Cardiac muscle cell (in vitro differentiated cells and primary cell): ENCODE measurements at regions not wholly inside any gene's neighbourhood (a gene's known extent, or its start where the extent isn't known, plus 50 kb on each side); places are given as distances from the start of the nearest gene placed in this dataset.
A peak's percentile ranks its signal among the peaks of the same experiment; 100 is the strongest.

Experiments
- DNase-seq, 2 donors: peaks; one replicate each; pipeline versions ENCODE4 v3.0.0 to v3.0.0-alpha.2; 2010 to 2017; ENCODE audit warnings: low read depth in 1 of 2, low spot score in 1 of 2
- H3K27ac ChIP-seq: fragments of 200-600 bp; sonication (generic); 2 replicates; pipeline ENCODE4 v1.5.1; 2016
- H3K27me3 ChIP-seq: fragments of 200-600 bp; sonication (generic); 2 replicates; pipeline ENCODE4 v1.6.0; 2016; ENCODE audit warnings: control low read depth
- H3K36me3 ChIP-seq: fragments of 200-600 bp; sonication (generic); 2 replicates; pipeline ENCODE4 v1.5.1; 2016; ENCODE audit warnings: control low read depth
- H3K4me1 ChIP-seq: fragments of 200-600 bp; sonication (generic); 2 replicates; pipeline ENCODE4 v1.8.1; 2017; ENCODE audit warnings: low read depth, mild to moderate bottlenecking, mixed run types
- H3K4me3 ChIP-seq: fragments of 200-600 bp; sonication (generic); 2 replicates; pipeline ENCODE4 v1.5.1; 2016; ENCODE audit warnings: mild to moderate bottlenecking
- H3K9me3 ChIP-seq: fragments of 200-600 bp; sonication (generic); 2 replicates; pipeline ENCODE4 v1.5.1; 2017; ENCODE audit warnings: low read depth, mild to moderate bottlenecking, control low read depth
- TF ChIP-seq, protein P1 (sequence below): IDR thresholded peaks from 2 replicates; pipeline ENCODE4 v1.5.1; 2012; ENCODE audit warnings: low read depth, mild to moderate bottlenecking, low read length

GRCh38 chr6:118714756-118715155, 63.4 kb upstream of the CEP85L start:
- TF ChIP-seq, protein P1, sequence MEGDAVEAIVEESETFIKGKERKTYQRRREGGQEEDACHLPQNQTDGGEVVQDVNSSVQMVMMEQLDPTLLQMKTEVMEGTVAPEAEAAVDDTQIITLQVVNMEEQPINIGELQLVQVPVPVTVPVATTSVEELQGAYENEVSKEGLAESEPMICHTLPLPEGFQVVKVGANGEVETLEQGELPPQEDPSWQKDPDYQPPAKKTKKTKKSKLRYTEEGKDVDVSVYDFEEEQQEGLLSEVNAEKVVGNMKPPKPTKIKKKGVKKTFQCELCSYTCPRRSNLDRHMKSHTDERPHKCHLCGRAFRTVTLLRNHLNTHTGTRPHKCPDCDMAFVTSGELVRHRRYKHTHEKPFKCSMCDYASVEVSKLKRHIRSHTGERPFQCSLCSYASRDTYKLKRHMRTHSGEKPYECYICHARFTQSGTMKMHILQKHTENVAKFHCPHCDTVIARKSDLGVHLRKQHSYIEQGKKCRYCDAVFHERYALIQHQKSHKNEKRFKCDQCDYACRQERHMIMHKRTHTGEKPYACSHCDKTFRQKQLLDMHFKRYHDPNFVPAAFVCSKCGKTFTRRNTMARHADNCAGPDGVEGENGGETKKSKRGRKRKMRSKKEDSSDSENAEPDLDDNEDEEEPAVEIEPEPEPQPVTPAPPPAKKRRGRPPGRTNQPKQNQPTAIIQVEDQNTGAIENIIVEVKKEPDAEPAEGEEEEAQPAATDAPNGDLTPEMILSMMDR: no peak
- Histone ChIP-seq H3K9me3 (no peaks in the 10 kb centered on the region), H3K36me3 (no peaks in the 10 kb centered on the region), H3K4me1 (peaks cover 11% of the 10 kb centered on the region), H3K27me3 (no peaks in the 10 kb centered on the region), H3K4me3 (no peak overlapping the region), H3K27ac (no peak overlapping the region)
- no peak for DNase-seq

DNA sequence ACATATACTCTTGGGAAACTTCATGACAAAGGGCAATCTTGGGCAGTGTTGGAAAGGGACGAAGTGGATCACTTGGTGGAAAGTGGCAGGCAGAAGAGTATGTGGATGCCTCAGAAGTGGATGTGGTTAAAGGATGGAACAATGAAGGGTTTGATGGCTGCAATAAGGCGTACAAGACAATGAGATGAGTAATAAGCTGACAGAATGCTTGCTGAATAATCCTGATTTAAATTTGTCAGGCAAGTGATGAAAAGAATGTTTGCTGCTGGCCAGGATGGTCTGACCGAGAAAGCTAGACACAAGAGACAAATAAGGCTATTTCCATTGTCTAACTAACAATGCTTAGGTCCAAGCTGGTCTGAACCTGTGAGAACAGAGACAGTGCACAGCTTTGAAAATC, 61.6 kb upstream of the CEP85L start:
- DNase-seq: peak in 1 of 2 donors; percentile 53
- TF ChIP-seq, protein P1: no peak
- no peaks in the 10 kb centered on the region for H3K36me3 ChIP-seq
- H3K27ac ChIP-seq: no peak overlapping the region
- no peaks in the 10 kb centered on the region for H3K9me3 ChIP-seq
- H3K4me1 ChIP-seq: peaks cover 16% of the 10 kb centered on the region
- no peak overlapping the region for H3K4me3 ChIP-seq
- no peaks in the 10 kb centered on the region for H3K27me3 ChIP-seq

DNA sequence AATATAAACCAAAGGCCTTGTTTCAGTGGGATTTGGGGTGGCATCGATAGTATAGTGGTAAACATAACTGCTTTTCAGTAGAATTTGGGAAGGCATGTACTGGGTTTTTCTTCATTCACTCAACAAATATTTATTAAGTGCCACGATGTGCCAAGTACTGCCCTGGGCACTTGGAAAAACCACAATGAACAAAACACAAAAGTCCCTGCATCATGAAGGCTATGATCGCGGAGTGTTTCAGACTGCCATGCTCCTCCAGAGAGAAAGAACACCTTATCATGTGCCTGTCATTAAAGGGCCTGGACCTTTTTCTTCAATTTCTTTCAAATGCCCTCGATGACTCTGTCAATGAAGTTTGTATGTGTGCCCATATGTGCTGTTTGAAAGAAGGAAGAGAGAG, 59.2 kb upstream of the CEP85L start:
- H3K36me3 ChIP-seq: no peaks in the 10 kb centered on the region
- H3K27me3 ChIP-seq: no peaks in the 10 kb centered on the region
- no peak overlapping the region for H3K4me3 ChIP-seq
- TF ChIP-seq, protein P1: no peak
- no peak for DNase-seq
- H3K4me1 ChIP-seq: peaks cover 23% of the 10 kb centered on the region
- H3K27ac ChIP-seq: no peak overlapping the region
- H3K9me3 ChIP-seq: no peaks in the 10 kb centered on the region

DNA sequence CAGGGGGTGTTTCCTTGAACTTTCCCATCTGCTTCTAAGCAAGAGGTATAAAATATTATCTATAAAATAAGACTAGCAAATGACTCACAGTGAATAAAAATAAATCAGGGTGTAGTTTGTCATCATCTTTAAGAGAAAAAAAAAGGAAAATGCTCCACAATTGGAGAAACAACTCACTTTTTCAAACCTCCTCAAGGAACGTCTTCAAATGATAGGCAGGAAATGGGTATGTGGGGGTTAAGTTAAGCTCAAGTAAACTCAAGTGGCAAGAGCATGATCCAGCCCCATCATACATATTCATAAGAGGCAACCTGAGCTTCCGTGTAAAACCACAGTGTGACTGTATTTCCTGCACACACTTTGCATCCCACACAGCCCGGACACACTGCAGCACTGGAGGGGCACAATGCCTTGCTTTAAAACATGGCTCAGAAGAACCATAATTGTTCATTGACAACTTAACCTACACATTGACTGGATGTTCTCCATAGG, 58.5 kb upstream of the CEP85L start:
- Histone ChIP-seq H3K36me3 (no peaks in the 10 kb centered on the region), H3K27me3 (no peaks in the 10 kb centered on the region), H3K4me3 (peak overlapping the region; percentile 26), H3K4me1 (peaks cover 25% of the 10 kb centered on the region), H3K9me3 (no peaks in the 10 kb centered on the region), H3K27ac (peak overlapping the region; percentile 90)
- peak; percentile 58 to 75 for DNase-seq
- TF ChIP-seq, protein P1: no peak

DNA sequence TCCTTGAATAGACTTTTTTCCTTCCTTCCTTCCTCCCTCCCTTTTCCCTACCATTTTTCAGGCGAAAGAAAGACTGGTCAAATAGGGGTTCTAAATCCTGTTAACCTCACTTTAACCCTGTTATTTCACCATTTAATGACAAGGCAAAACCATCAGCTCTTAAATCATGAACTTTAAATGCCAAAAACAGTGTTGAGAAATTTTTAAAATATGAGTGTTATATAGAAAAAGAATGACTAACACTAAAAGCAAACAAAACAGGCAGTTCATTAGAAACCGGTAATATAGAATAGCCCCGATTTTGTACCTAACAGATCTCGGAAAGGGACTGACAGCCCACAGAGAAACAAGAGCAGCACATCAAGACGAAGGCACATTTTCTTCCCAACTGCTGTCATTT, 57.4 kb upstream of the CEP85L start:
- Histone ChIP-seq H3K4me1 (peaks cover 25% of the 10 kb centered on the region), H3K36me3 (no peaks in the 10 kb centered on the region), H3K9me3 (no peaks in the 10 kb centered on the region), H3K4me3 (peak overlapping the region; percentile 26), H3K27me3 (no peaks in the 10 kb centered on the region), H3K27ac (peak overlapping the region; percentile 90)
- peak in 1 of 2 donors; percentile 64 for DNase-seq
- TF ChIP-seq, protein P1: no peak

DNA sequence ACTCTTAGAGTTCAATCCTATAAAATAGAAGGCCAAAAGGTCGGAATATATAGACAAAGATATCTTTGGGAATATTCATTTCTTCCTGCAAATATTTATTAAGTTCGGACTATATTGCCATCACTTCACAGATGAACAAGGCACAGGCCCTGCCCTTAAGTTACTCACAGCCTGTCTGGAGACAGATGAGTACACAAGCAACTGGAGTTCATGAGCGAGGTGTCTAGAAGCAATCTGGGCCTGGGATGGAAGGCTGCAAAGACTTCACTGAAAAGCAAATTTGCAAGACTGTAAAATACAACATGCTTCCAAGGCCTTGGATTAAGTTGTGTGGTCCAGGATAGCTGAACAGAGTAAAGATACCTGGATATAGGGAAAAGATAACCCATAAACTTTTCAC, 56.7 kb upstream of the CEP85L start:
- Histone ChIP-seq H3K9me3 (no peaks in the 10 kb centered on the region), H3K27me3 (no peaks in the 10 kb centered on the region), H3K4me1 (peaks cover 25% of the 10 kb centered on the region), H3K27ac (peak overlapping the region; percentile 90), H3K36me3 (no peaks in the 10 kb centered on the region), H3K4me3 (no peak overlapping the region)
- TF ChIP-seq, protein P1: no peak
- DNase-seq: peak in 1 of 2 donors; percentile 36
